K562 (cell line): ENCODE measurements at regions not wholly inside any gene's neighbourhood (a gene's known extent, or its start where the extent isn't known, plus 50 kb on each side); places are given as distances from the start of the nearest gene placed in this dataset.

Source experiments
- ATAC-seq: fragments of 200-7000 bp; cut with Tn5 transposase; 3 replicates; pipeline ENCODE4 v1.9.1; 2020; ENCODE audit warnings: moderate library complexity
- BruUV-seq: library from RNA; stranded (reverse); fragments of 400-500 nt; replicated peaks from 2 replicates; lab custom pipeline; 2021; lab: Mats Ljungman, UMichigan
- CTCF ChIA-PET: fragments of 300-600 bp; formaldehyde crosslinking; extraction: SDS; loops from one replicate; lab custom pipeline; 2021; ENCODE audit warnings: low intra/inter-chr PET ratio; lab: Yijun Ruan, JAX
- POLR2A ChIA-PET: fragments of 300-600, 350-650 bp; sonication (Branson Sonifier 250); formaldehyde crosslinking; extraction: SDS; loops from one replicate; lab custom pipeline; 2021; ENCODE audit warnings: antibody characterized with exemption, inconsistent platforms; lab: Yijun Ruan, JAX
- DNase-seq, 4 experiments: peaks; one replicate each; pipeline versions ENCODE4 v3.0.0 to v3.0.0-alpha.2; 2011 to 2018; ENCODE audit warnings: low spot score in 3 of 4, mixed read lengths in 3 of 4; ENCODE audit errors: extremely low read depth in 1 of 4
- FAIRE-seq: peaks from 2 replicates; lab custom pipeline; 2011; peaks lifted over from hg19 to GRCh38; lab: Jason Lieb, UNC
- H2AFZ ChIP-seq: 2 replicates; pipeline ENCODE4 v1.6.0; 2011; ENCODE audit warnings: low read depth, low read length, control low read depth, inconsistent platforms
- H3K27ac ChIP-seq: fragments of 200-600 bp; 3 replicates; pipeline ENCODE4 v1.8.0; 2011; ENCODE audit warnings: low read depth, mild to moderate bottlenecking, control low read depth, inconsistent platforms, low read length, moderate library complexity, mixed read lengths; ENCODE audit errors: extremely low read depth
- H3K27me3 ChIP-seq, 2 experiments: fragments of 300-600 bp in 1 of 2; 2 replicates in 1 of 2; 3 replicates in 1 of 2; pipeline versions ENCODE4 v1.6.0 to v1.8.0; 2011; ENCODE audit warnings: inconsistent platforms in 2 of 2, low read length in 2 of 2, mild to moderate bottlenecking in 1 of 2, mixed read lengths in 1 of 2, moderate library complexity in 1 of 2; ENCODE audit not compliant: control insufficient read depth in 2 of 2, insufficient read depth in 2 of 2
- H3K36me3 ChIP-seq: fragments of 300-600 bp; 3 replicates; pipeline ENCODE4 v1.8.0; 2011; ENCODE audit warnings: mild to moderate bottlenecking, low read length, inconsistent platforms; ENCODE audit not compliant: control insufficient read depth, insufficient read depth
- H3K4me1 ChIP-seq, 2 experiments: fragments of 200-600 bp in 1 of 2; replicated peaks in 1 of 2; 2 replicates in 1 of 2; 3 replicates in 1 of 2; pipeline versions ENCODE4 v1.5.1 to v1.8.0; 2011; ENCODE audit warnings: inconsistent platforms in 2 of 2, low read length in 2 of 2, mild to moderate bottlenecking in 1 of 2, mixed read lengths in 1 of 2, moderate library complexity in 1 of 2; ENCODE audit not compliant: control insufficient read depth in 2 of 2, insufficient read depth in 2 of 2
- H3K4me2 ChIP-seq: 2 replicates; pipeline ENCODE4 v1.6.1; 2011; ENCODE audit warnings: low read length, control low read depth, inconsistent platforms, mixed read lengths; ENCODE audit not compliant: insufficient read depth
- H3K4me3 ChIP-seq: fragments of 200-600 bp; sonication (generic), shearing (Covaris generic); 2 replicates; pipeline ENCODE4 v1.5.1; 2016; ENCODE audit warnings: control low read depth, inconsistent platforms
- H3K79me2 ChIP-seq: fragments of 200-600 bp; 3 replicates; pipeline ENCODE4 v1.8.0; 2011; ENCODE audit warnings: low read length, inconsistent platforms; ENCODE audit not compliant: control insufficient read depth, insufficient read depth
- H3K9ac ChIP-seq, 2 experiments: 2 replicates each; pipeline versions ENCODE4 v1.6.0 to v1.6.1; 2011; ENCODE audit warnings: low read depth in 2 of 2, low read length in 2 of 2, control low read depth in 1 of 2, inconsistent platforms in 1 of 2, mild to moderate bottlenecking in 1 of 2, mixed read lengths in 1 of 2; ENCODE audit not compliant: insufficient read depth in 1 of 2
- H3K9me1 ChIP-seq: one replicate; pipeline ENCODE4 v1.6.0; 2011; ENCODE audit warnings: inconsistent platforms, mild to moderate bottlenecking, low read length, moderate library complexity; ENCODE audit not compliant: control insufficient read depth, insufficient read depth
- H3K9me3 ChIP-seq: replicated peaks from 2 replicates; pipeline ENCODE4 v1.5.1; 2011; ENCODE audit warnings: low read depth, low read length, inconsistent platforms; ENCODE audit not compliant: control insufficient read depth, insufficient read depth
- H4K20me1 ChIP-seq: replicated peaks from 2 replicates; pipeline ENCODE4 v1.6.1; 2011; ENCODE audit warnings: low read length, inconsistent platforms, mixed read lengths; ENCODE audit not compliant: control insufficient read depth, insufficient read depth
- FOSL1 ChIP-seq: fragments of 200-800 bp; sonication (Bioruptor generic); conservative IDR thresholded peaks from 2 replicates; pipeline ENCODE4 v1.6.1; 2016; ENCODE audit warnings: missing genetic modification characterization, missing compliant biosample characterization
- KAT7 ChIP-seq: sonication (generic); formaldehyde crosslinking; IDR thresholded peaks from 2 replicates; pipeline ENCODE4 v1.8.0; 2022; ENCODE audit warnings: missing genetic modification reagents, mild to moderate bottlenecking, borderline replicate concordance
- NFATC3 ChIP-seq: fragments of 450-650 bp; IDR thresholded peaks from 2 replicates; pipeline ENCODE4 v1.6.1; 2017; ENCODE audit warnings: mild to moderate bottlenecking
- SNRNP70 ChIP-seq: fragments of 200-400 bp; formaldehyde crosslinking; optimal IDR thresholded peaks from 2 replicates; pipeline ENCODE3; 2017; ENCODE audit warnings: low read depth, low read length
- SRSF9 ChIP-seq: fragments of 200-400 bp; formaldehyde crosslinking; IDR thresholded peaks from 2 replicates; pipeline ENCODE4 v1.6.1; 2017; ENCODE audit warnings: low read depth, low read length, borderline replicate concordance
- ZC3H8 ChIP-seq: fragments of 450-650 bp; IDR thresholded peaks from 2 replicates; pipeline ENCODE4 v1.6.1; 2017
- ZNF655 ChIP-seq: fragments of 250-450 bp; sonication (Bioruptor Pico); IDR thresholded peaks from 2 replicates; pipeline ENCODE4 v1.5.0; 2021
- WGBS: fragments of 100-300 bp; shearing (Covaris generic); methylation state at CpG from one replicate; pipeline ENCODE4 v1.1.6; 2016; ENCODE audit warnings: low coverage, mixed read lengths; ENCODE audit not compliant: insufficient coverage; ENCODE audit errors: missing lambda C conversion rate; 5-methylcytosine and 5-hydroxymethylcytosine counted together
- in situ Hi-C: fragments of 300-500 bp; cut with MboI; formaldehyde crosslinking; loops from 4 replicates; pipeline ENCODE4 v1.15.0; 2018; ENCODE audit warnings: inconsistent platforms, mixed read lengths
- intact Hi-C: fragments of 100-400 bp; cut with micrococcal nuclease; formaldehyde crosslinking; loops from 2 replicates; pipeline ENCODE4 v1.14.2; 2022
- TF ChIP-seq, protein P1 (sequence below): fragments of 450-650 bp; formaldehyde crosslinking; IDR thresholded peaks from 2 replicates; pipeline ENCODE4 v1.4.0; 2022; ENCODE audit warnings: missing genetic modification characterization
- TF ChIP-seq, protein P2 (sequence below): sonication (generic); formaldehyde crosslinking; IDR thresholded peaks from 2 replicates; pipeline ENCODE4 v1.5.0; 2020; ENCODE audit warnings: missing genetic modification reagents

DNA sequence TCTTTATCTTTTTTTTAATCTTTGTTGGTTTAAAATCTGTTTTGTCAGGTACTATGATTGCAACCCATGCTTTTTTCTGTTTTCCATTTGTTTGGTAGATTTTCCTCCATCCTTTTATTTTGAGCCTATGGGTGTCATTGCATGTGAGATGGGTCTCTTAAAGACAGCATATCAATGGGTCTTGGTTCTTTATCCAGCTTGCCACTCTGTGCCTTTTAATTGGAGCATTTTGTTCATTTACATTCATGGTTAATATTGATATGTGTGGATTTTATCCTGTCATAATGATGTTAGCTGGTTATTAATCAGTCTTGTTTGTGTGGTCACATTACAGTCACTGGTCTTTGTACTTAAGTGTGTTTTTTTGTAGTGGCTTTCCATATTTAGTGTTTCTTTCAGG is 159.9 kb downstream of the CENPF start (continued):
- TF ChIP-seq, protein P1, sequence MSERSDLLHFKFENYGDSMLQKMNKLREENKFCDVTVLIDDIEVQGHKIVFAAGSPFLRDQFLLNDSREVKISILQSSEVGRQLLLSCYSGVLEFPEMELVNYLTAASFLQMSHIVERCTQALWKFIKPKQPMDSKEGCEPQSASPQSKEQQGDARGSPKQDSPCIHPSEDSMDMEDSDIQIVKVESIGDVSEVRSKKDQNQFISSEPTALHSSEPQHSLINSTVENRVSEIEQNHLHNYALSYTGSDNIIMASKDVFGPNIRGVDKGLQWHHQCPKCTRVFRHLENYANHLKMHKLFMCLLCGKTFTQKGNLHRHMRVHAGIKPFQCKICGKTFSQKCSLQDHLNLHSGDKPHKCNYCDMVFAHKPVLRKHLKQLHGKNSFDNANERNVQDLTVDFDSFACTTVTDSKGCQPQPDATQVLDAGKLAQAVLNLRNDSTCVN (CRISPR knock-in tag), result no peak
- TF ChIP-seq, protein P2, sequence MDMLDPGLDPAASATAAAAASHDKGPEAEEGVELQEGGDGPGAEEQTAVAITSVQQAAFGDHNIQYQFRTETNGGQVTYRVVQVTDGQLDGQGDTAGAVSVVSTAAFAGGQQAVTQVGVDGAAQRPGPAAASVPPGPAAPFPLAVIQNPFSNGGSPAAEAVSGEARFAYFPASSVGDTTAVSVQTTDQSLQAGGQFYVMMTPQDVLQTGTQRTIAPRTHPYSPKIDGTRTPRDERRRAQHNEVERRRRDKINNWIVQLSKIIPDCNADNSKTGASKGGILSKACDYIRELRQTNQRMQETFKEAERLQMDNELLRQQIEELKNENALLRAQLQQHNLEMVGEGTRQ (CRISPR knock-in tag), result no peak
- no peak for TF ChIP-seq KAT7 (CRISPR knock-in tag)
- TF ChIP-seq, all 486 proteins: peak for 0

DNA sequence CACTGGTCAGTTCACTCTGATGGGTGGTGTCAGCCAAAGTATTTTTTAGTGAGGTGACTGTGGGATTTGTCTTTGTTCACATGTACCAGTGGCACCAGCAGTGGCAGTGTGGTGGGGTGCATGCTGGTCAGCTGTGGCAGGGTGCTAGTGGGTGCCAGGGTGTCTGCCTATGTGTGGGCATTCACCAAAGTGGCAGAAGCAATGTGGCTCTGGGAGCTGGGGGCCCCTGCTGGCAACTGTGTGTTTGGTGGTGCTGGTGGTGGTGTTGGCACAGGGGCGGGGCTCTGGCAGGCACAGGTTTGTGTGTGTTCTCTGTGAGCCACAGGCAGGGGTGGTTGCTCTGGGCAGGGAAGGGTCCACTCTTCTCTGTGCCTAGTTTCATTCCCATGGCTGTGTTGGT is 161.5 kb downstream of the CENPF start:
- no peaks in the 10 kb centered on the region for H4K20me1 ChIP-seq
- no peak overlapping the region for H2AFZ ChIP-seq
- no peak overlapping the region for H3K4me2 ChIP-seq
- in situ Hi-C loops, result no loop called here
- POLR2A ChIA-PET, result no interaction called here
- DNase-seq, result no peak
- no peak overlapping the region for H3K9ac ChIP-seq
- H3K27me3 ChIP-seq, result no peaks in the 10 kb centered on the region
- TF ChIP-seq SNRNP70 (no peak), ZNF655 (CRISPR knock-in tag) (no peak), NFATC3 (no peak), ZC3H8 (no peak), FOSL1 (tag) (no peak), SRSF9 (no peak)
- WGBS, result 0% methylated on average over 1 of the region's 1 CpG
- FAIRE-seq, result no peak
- no peak overlapping the region for H3K27ac ChIP-seq
- no peak for ATAC-seq
- H3K4me3 ChIP-seq, result no peak overlapping the region
- H3K9me1 ChIP-seq, result no peaks in the 10 kb centered on the region
- CTCF ChIA-PET, result no interaction called here
- no peaks in the 10 kb centered on the region for H3K4me1 ChIP-seq
- no peaks in the 10 kb centered on the region for H3K36me3 ChIP-seq
- H3K79me2 ChIP-seq, result no peaks in the 10 kb centered on the region
- intact Hi-C loops, result no loop called here
- H3K9me3 ChIP-seq, result 0 out of 2 replicates have a peak, but pooled peaks cover 2% of the 10 kb centered on the region
- no TSS peak for BruUV-seq
